HG03139 (cell line): ENCODE measurements at regions not wholly inside any gene's neighbourhood (a gene's known extent, or its start where the extent isn't known, plus 50 kb on each side); places are given as distances from the start of the nearest gene placed in this dataset.

Source experiments
- ATAC-seq: cut with Tn5 transposase; IDR thresholded peaks from one replicate; pipeline ENCODE4 v1.9.1; 2021; ENCODE audit not compliant: unreplicated experiment

GRCh38 chr2:106977717-106978116 is 91.8 kb upstream of the ST6GAL2 start:
- no peak for ATAC-seq

- no peak for ATAC-seq
These were observed 92.7 kb upstream of the ST6GAL2 start for GRCh38 chr2:106978647-106979046.

GRCh38 chr2:106981491-106981890 is 95.5 kb upstream of the ST6GAL2 start:
- ATAC-seq = no peak

GRCh38 chr2:106982350-106982749 is 96.4 kb upstream of the ST6GAL2 start:
- ATAC-seq = no peak

- ATAC-seq = no peak
These were observed 97.3 kb upstream of the ST6GAL2 start for GRCh38 chr2:106983305-106983704.

GRCh38 chr2:106988361-106988760 is 102.4 kb upstream of the ST6GAL2 start:
- no peak for ATAC-seq

GRCh38 chr2:106990297-106990696 is 104.3 kb upstream of the ST6GAL2 start:
- ATAC-seq = no peak

GRCh38 chr2:106991866-106992265 is 105.9 kb upstream of the ST6GAL2 start:
- no peak for ATAC-seq

- ATAC-seq = no peak
These were observed 109.6 kb upstream of the ST6GAL2 start for GRCh38 chr2:106995556-106995955.

GRCh38 chr2:106996171-106996769 is 110.3 kb upstream of the ST6GAL2 start:
- no peak for ATAC-seq

GRCh38 chr2:106997204-106997603 is 111.2 kb upstream of the ST6GAL2 start:
- ATAC-seq = no peak

- ATAC-seq = no peak
These were observed 115.1 kb upstream of the ST6GAL2 start for GRCh38 chr2:107001062-107001461.

GRCh38 chr2:107001551-107001950 is 115.6 kb upstream of the ST6GAL2 start:
- no peak for ATAC-seq

- ATAC-seq = no peak
These were observed 116.2 kb upstream of the ST6GAL2 start for GRCh38 chr2:107001964-107002696.

GRCh38 chr2:107002735-107003134 is 116.8 kb upstream of the ST6GAL2 start:
- no peak for ATAC-seq

GRCh38 chr2:107005853-107006252 is 119.9 kb upstream of the ST6GAL2 start:
- ATAC-seq = no peak

- ATAC-seq = no peak
These were observed 120.9 kb upstream of the ST6GAL2 start for GRCh38 chr2:107006836-107007235.

- ATAC-seq = no peak
These were observed 122.0 kb upstream of the ST6GAL2 start for GRCh38 chr2:107007927-107008326.

- ATAC-seq = no peak
These were observed 122.9 kb upstream of the ST6GAL2 start for GRCh38 chr2:107008843-107009242.

GRCh38 chr2:107009275-107009674 is 123.3 kb upstream of the ST6GAL2 start:
- ATAC-seq = no peak

GRCh38 chr2:107012714-107013306 is 126.8 kb upstream of the ST6GAL2 start:
- ATAC-seq = no peak

- ATAC-seq = no peak
These were observed 127.9 kb upstream of the ST6GAL2 start for GRCh38 chr2:107013884-107014283.
